CD4-positive, CD25-positive, alpha-beta regulatory T cell (primary cell): ENCODE measurements at regions not wholly inside any gene's neighbourhood (a gene's known extent, or its start where the extent isn't known, plus 50 kb on each side); places are given as distances from the start of the nearest gene placed in this dataset.

ENCODE experiments used
- ATAC-seq, 2 donors: fragments of 150-1000 bp; cut with Tn5 transposase; one replicate each; pipeline ENCODE4 v1.10.0; 2021; ENCODE audit warnings: low read depth in 2 of 2, moderate number of reproducible peaks in 2 of 2, moderate library complexity in 1 of 2
- DNase-seq, 3 donors: peaks; one replicate each; pipeline versions ENCODE4 v3.0.0 to v3.0.0-alpha.2; 2012 to 2022; ENCODE audit warnings: mixed read lengths in 1 of 3
- H3K27ac ChIP-seq: one replicate; pipeline ENCODE4 v1.7.0; 2013; ENCODE audit warnings: mild to moderate bottlenecking, low read length; ENCODE audit not compliant: insufficient read depth, poor library complexity, severe bottlenecking
- H3K27me3 ChIP-seq: one replicate; pipeline ENCODE4 v1.7.0; 2013; ENCODE audit warnings: low read length; ENCODE audit not compliant: control insufficient read depth, insufficient read depth
- H3K36me3 ChIP-seq: one replicate; pipeline ENCODE4 v1.7.0; 2013; ENCODE audit warnings: mild to moderate bottlenecking, low read length, moderate library complexity; ENCODE audit not compliant: control insufficient read depth, insufficient read depth
- H3K4me1 ChIP-seq: 2 replicates; pipeline ENCODE4 v1.7.0; 2013; ENCODE audit warnings: mild to moderate bottlenecking, low read length; ENCODE audit not compliant: insufficient read depth, control insufficient read depth, poor library complexity, severe bottlenecking
- H3K4me3 ChIP-seq: one replicate; pipeline ENCODE4 v1.7.0; 2013; ENCODE audit warnings: low read depth, mild to moderate bottlenecking, low read length, moderate library complexity
- H3K9me3 ChIP-seq, 2 experiments: 1 replicate in 1 of 2; 2 replicates in 1 of 2; pipeline ENCODE4 v1.7.0; 2013; ENCODE audit warnings: low read length in 2 of 2, mild to moderate bottlenecking in 1 of 2, moderate library complexity in 1 of 2; ENCODE audit not compliant: control insufficient read depth in 2 of 2
- H3K27ac Mint-ChIP-seq, 3 donors: one replicate each; pipeline ENCODE4 v1.8.0; 2020 to 2022; ENCODE audit warnings: mild to moderate bottlenecking in 3 of 3, mixed read lengths in 3 of 3, moderate library complexity in 2 of 3
- H3K27me3 Mint-ChIP-seq: one replicate; pipeline ENCODE4 v1.8.0; 2022; ENCODE audit warnings: mild to moderate bottlenecking, mixed read lengths
- H3K36me3 Mint-ChIP-seq: one replicate; pipeline ENCODE4 v1.8.0; 2020; ENCODE audit warnings: mixed read lengths
- H3K4me1 Mint-ChIP-seq, 4 donors: one replicate each; pipeline ENCODE4 v1.8.0; 2020 to 2022; ENCODE audit warnings: mixed read lengths in 4 of 4, mild to moderate bottlenecking in 1 of 4
- H3K4me3 Mint-ChIP-seq, 4 donors: one replicate each; pipeline ENCODE4 v1.8.0; 2020 to 2022; ENCODE audit warnings: mild to moderate bottlenecking in 4 of 4, mixed read lengths in 4 of 4, moderate library complexity in 3 of 4
- H3K9me3 Mint-ChIP-seq, 7 donors: one replicate each; pipeline ENCODE4 v1.8.0; 2020 to 2022; ENCODE audit warnings: mixed read lengths in 7 of 7, mild to moderate bottlenecking in 3 of 7, moderate library complexity in 2 of 7

DNA sequence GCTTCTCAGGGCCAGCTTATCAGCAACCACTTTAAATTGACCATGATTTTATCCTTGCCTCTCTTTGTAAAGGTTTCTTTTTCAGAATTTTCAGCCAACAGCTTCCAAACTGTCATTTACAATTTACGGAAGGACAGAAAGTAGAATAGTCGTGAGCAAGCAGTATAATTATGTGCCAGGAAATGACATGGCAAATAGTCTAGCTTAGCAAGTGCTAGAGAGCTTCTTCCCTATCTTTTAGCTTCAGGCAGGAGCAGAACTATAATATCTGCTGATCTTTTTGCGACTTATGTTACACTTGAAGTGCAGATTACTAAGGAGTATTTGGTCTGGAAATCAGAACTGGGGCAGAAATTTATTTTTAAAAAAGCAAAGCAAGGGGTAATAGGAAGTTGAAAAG is 123.0 kb upstream of the AP1S2 start:
- Mint-ChIP-seq H3K9me3 (no peaks in the 10 kb centered on the region), H3K4me3 (no peak overlapping the region), H3K36me3 (no peaks in the 10 kb centered on the region), H3K27me3 (peaks cover 9% of the 10 kb centered on the region), H3K4me1 (no peaks in the 10 kb centered on the region), H3K27ac (peak overlapping the region in 1 of 3 donors; percentile 1)
- H3K27ac ChIP-seq = no peak overlapping the region
- no peak overlapping the region for H3K4me3 ChIP-seq
- no peaks in the 10 kb centered on the region for H3K27me3 ChIP-seq
- H3K36me3 ChIP-seq = no peaks in the 10 kb centered on the region
- no peaks in the 10 kb centered on the region for H3K4me1 ChIP-seq
- no peaks in the 10 kb centered on the region for H3K9me3 ChIP-seq
- no peak for ATAC-seq
- DNase-seq = no peak

DNA sequence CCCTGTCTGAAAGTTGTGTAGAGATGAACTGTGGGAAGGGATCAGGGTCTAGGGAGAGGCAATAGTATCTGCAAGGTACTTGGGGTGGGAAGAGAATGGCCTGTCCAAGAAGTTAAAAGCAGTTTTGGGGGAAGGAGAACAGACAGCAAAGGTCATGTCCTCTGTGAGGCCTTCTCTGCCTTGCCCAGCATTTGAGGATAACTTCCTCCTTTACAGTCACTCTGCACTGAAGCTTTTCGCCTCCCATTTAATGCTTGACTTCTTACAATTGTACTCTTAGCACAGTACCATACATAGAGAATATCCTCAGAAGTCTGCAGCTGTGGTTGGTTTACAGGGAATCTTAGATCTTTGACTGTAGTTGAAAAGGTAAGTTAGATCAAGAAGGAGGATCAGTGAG is 121.8 kb upstream of the AP1S2 start:
- Mint-ChIP-seq H3K4me3 (no peak overlapping the region), H3K27ac (no peak overlapping the region), H3K27me3 (peaks cover 9% of the 10 kb centered on the region), H3K36me3 (no peaks in the 10 kb centered on the region), H3K9me3 (no peaks in the 10 kb centered on the region), H3K4me1 (no peaks in the 10 kb centered on the region)
- H3K27ac ChIP-seq = no peak overlapping the region
- ATAC-seq = no peak
- no peaks in the 10 kb centered on the region for H3K27me3 ChIP-seq
- H3K4me3 ChIP-seq = no peak overlapping the region
- H3K36me3 ChIP-seq = no peaks in the 10 kb centered on the region
- no peaks in the 10 kb centered on the region for H3K4me1 ChIP-seq
- DNase-seq = no peak
- no peaks in the 10 kb centered on the region for H3K9me3 ChIP-seq

DNA sequence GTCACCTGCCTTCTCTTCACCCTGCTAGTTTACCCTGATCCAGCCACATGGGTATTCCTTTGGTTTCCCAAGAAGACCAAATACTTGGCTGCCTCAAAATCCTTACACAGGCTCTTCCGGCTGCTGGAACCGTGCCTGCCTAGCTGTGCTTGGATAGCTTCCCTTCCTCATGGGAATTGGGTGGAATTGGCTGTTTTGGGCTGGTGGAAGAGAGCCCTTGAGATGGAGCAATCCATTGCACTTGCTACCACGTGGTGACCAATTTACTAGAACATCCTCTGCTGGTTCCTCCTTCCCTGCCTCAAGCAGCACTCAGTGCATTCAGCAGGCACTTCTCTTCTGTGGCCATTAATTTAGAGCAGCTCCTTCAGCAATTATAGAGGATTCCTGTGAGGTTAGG is 119.3 kb upstream of the AP1S2 start:
- peaks cover 9% of the 10 kb centered on the region for H3K27me3 Mint-ChIP-seq
- H3K27ac ChIP-seq = no peak overlapping the region
- no peaks in the 10 kb centered on the region for H3K36me3 Mint-ChIP-seq
- no peak overlapping the region for H3K4me3 ChIP-seq
- no peaks in the 10 kb centered on the region for H3K4me1 ChIP-seq
- no peak for ATAC-seq
- no peaks in the 10 kb centered on the region for H3K9me3 Mint-ChIP-seq
- no peaks in the 10 kb centered on the region for H3K9me3 ChIP-seq
- no peak for DNase-seq
- H3K4me1 Mint-ChIP-seq = no peaks in the 10 kb centered on the region
- no peak overlapping the region for H3K27ac Mint-ChIP-seq
- H3K4me3 Mint-ChIP-seq = no peak overlapping the region
- H3K27me3 ChIP-seq = no peaks in the 10 kb centered on the region
- no peaks in the 10 kb centered on the region for H3K36me3 ChIP-seq

DNA sequence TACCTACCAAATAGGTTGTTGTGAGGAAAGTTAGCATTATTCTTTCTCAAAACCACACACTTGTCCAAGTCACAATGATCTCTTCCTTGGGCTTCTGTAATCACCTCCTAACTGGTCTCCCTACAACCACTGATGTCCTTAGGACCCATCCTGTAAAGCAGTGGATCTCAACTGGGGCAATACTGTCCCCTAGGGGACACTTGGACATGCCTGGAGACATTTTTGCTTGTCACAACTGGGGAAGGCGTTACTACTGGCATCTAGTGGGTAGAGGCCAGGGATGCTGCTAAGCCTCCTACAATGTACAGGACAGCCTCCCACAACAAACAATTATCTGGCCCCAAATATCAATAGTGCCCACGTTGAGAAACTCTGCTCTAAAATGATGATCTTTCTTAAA is 118.7 kb upstream of the AP1S2 start:
- H3K4me3 ChIP-seq = no peak overlapping the region
- Mint-ChIP-seq H3K4me3 (no peak overlapping the region), H3K36me3 (no peaks in the 10 kb centered on the region), H3K27me3 (peaks cover 9% of the 10 kb centered on the region), H3K4me1 (no peaks in the 10 kb centered on the region), H3K27ac (no peak overlapping the region), H3K9me3 (no peaks in the 10 kb centered on the region)
- H3K9me3 ChIP-seq = no peaks in the 10 kb centered on the region
- H3K27ac ChIP-seq = no peak overlapping the region
- H3K4me1 ChIP-seq = no peaks in the 10 kb centered on the region
- no peaks in the 10 kb centered on the region for H3K36me3 ChIP-seq
- ATAC-seq = peak in 1 of 2 donors; percentile 50
- no peaks in the 10 kb centered on the region for H3K27me3 ChIP-seq
- peak in 2 of 3 donors; percentile 12 to 43 for DNase-seq

- Histone ChIP-seq H3K27ac (no peak overlapping the region), H3K9me3 (no peaks in the 10 kb centered on the region), H3K4me3 (no peak overlapping the region), H3K4me1 (no peaks in the 10 kb centered on the region), H3K27me3 (no peaks in the 10 kb centered on the region), H3K36me3 (no peaks in the 10 kb centered on the region)
- Mint-ChIP-seq H3K4me3 (no peak overlapping the region), H3K36me3 (no peaks in the 10 kb centered on the region), H3K27ac (peak overlapping the region in 1 of 3 donors; percentile 38), H3K9me3 (no peaks in the 10 kb centered on the region), H3K27me3 (peaks cover 2% of the 10 kb centered on the region), H3K4me1 (no peaks in the 10 kb centered on the region)
- DNase-seq (no peak), ATAC-seq (no peak)
Measured at GRCh38 chrX:15971696-15972095, 117.1 kb upstream of the AP1S2 start.

DNA sequence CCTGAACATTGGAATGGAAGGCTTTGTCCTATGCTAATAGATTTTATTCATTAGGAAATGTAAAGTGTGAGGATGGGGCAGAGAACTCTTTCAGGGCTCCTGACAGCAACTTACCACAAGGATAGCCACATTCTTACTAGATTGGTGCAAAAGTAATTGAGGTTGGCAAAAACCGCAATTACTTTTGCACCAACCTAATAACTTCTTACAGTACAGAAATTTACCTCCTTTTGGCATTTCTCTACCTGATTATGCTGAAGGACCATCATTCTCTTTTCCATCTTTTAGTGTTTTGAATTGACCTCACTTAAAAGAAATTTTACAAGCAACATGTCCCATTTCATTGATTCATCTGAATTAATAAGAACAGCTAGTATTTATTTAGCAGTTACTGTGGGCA is 109.2 kb upstream of the AP1S2 start:
- no peaks in the 10 kb centered on the region for H3K9me3 ChIP-seq
- Mint-ChIP-seq H3K36me3 (no peaks in the 10 kb centered on the region), H3K4me3 (no peak overlapping the region), H3K9me3 (no peaks in the 10 kb centered on the region), H3K27ac (no peak overlapping the region), H3K4me1 (no peaks in the 10 kb centered on the region), H3K27me3 (peaks cover 8% of the 10 kb centered on the region)
- DNase-seq = no peak
- H3K36me3 ChIP-seq = no peaks in the 10 kb centered on the region
- no peaks in the 10 kb centered on the region for H3K4me1 ChIP-seq
- H3K4me3 ChIP-seq = no peak overlapping the region
- H3K27ac ChIP-seq = no peak overlapping the region
- no peak for ATAC-seq
- no peaks in the 10 kb centered on the region for H3K27me3 ChIP-seq

- H3K4me1 ChIP-seq = no peaks in the 10 kb centered on the region
- peaks cover 4% of the 10 kb centered on the region for H3K27me3 Mint-ChIP-seq
Measured at GRCh38 chrX:15960237-15960636, 105.6 kb upstream of the AP1S2 start.

DNA sequence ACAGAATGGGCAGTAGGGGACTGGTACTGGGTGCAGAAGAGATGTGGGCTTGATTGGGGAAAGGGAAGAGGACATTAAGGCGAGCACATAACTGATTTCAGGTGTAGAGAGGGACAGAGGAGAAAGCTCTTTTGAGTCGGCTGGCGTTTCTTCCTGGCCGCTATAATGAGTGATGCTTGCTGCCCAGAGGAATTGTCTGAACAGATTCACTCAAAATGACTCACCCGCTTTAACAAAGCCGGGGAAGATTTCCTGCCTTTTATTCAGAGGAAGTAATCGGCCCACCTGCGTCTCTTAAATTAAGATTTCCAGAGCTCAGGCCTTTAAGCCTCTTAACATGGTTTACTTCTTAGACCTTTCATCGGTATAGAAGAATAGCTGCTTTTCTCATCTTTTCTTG is 102.1 kb upstream of the AP1S2 start:
- H3K4me3 ChIP-seq = no peak overlapping the region
- Mint-ChIP-seq H3K27ac (no peak overlapping the region), H3K36me3 (no peaks in the 10 kb centered on the region), H3K9me3 (peaks cover 0 to under 1% (median 0%) of the 10 kb centered on the region in 7 donors), H3K27me3 (peaks cover 5% of the 10 kb centered on the region), H3K4me3 (no peak overlapping the region), H3K4me1 (no peaks in the 10 kb centered on the region)
- no peaks in the 10 kb centered on the region for H3K27me3 ChIP-seq
- DNase-seq = no peak
- no peaks in the 10 kb centered on the region for H3K4me1 ChIP-seq
- no peak for ATAC-seq
- H3K27ac ChIP-seq = no peak overlapping the region
- no peaks in the 10 kb centered on the region for H3K36me3 ChIP-seq
- H3K9me3 ChIP-seq = no peaks in the 10 kb centered on the region

More at GRCh38 chrX:15960237-15960636, 105.6 kb upstream of the AP1S2 start:
- Histone ChIP-seq H3K27me3 (no peaks in the 10 kb centered on the region), H3K36me3 (no peaks in the 10 kb centered on the region), H3K27ac (no peak overlapping the region), H3K4me3 (no peak overlapping the region), H3K9me3 (no peaks in the 10 kb centered on the region)
- Mint-ChIP-seq H3K27ac (no peak overlapping the region), H3K36me3 (no peaks in the 10 kb centered on the region), H3K4me1 (no peaks in the 10 kb centered on the region), H3K4me3 (no peak overlapping the region), H3K9me3 (no peaks in the 10 kb centered on the region)
- no peak for ATAC-seq
- no peak for DNase-seq
